ENCODE measurements at regions not wholly inside any gene's neighbourhood (a gene's known extent, or its start where the extent isn't known, plus 50 kb on each side); places are given as distances from the start of the nearest gene placed in this dataset.

DNA sequence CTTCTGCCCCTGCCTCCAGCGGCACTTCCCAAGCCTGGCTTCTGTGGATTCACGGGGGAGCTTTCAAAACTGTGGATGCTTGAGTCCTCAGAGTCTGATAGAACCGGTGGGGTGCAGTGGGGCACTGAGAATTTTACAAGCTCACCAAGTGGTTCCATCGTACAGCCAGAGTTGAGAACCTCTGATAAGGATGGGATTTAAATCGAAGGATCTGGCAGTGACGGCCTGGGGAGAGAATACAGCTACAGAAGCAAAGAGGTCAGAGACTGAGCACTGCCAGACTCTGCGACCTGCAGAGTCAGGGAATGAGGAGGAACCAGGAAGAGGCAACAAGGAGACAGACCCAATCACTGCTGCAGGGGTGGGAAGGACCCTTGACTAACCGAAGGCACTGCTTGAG is 124.6 kb upstream of the BOD1 start:
- no peaks in the 10 kb centered on the region for H3K9me3 ChIP-seq (ENCODE audit: control extremely low read depth in 1 of 5, control insufficient read depth in 4 of 5, insufficient read depth in 2 of 5, low read depth in 1 of 5, low read length in 4 of 5)
- ChIA-PET CTCF (interaction anchor here (0.6 kb wide), 1 partner anchor 10 kb away, joined by 3 read pairs; no protein-coding TSS in a partner anchor), POLR2A (no interaction called here)
- H3K27ac ChIP-seq (ENCODE audit: insufficient read depth in 1 of 2, low read depth in 1 of 2, low read length in 2 of 2, poor library complexity in 1 of 2, severe bottlenecking in 2 of 2) = no peak overlapping the region
- DNase-seq = no peak
- H3K4me1 ChIP-seq (ENCODE audit: control extremely low read depth in 1 of 4, control insufficient read depth in 4 of 4, insufficient read depth in 4 of 4, low read length in 3 of 4) = peaks cover 0 to 20% (median 12%) of the 10 kb centered on the region in 4 experiments
- WGBS (ENCODE audit: insufficient coverage) = 99% methylated on average over 6 of the region's 8 CpGs
- no peaks in the 10 kb centered on the region for H3K36me3 ChIP-seq (ENCODE audit: control insufficient read depth in 4 of 4, insufficient read depth in 4 of 4, low read length in 3 of 4)
- no peaks in the 10 kb centered on the region for H3K27me3 ChIP-seq (replicated peaks in 2 of 5; ENCODE audit: control insufficient read depth in 4 of 5, insufficient read depth in 5 of 5, low read length in 4 of 5)
- H3K4me3 ChIP-seq (ENCODE audit: control insufficient read depth in 1 of 7, extremely low read depth in 1 of 7, insufficient read depth in 4 of 7, low read depth in 2 of 7, low read length in 6 of 7) = no peak overlapping the region

GRCh38 chr5:173741729-173742431 is 125.4 kb upstream of the BOD1 start:
- no peaks in the 10 kb centered on the region for H3K36me3 ChIP-seq (ENCODE audit: control insufficient read depth in 4 of 4, insufficient read depth in 4 of 4, low read length in 3 of 4)
- no peaks in the 10 kb centered on the region for H3K9me3 ChIP-seq (ENCODE audit: control extremely low read depth in 1 of 5, control insufficient read depth in 4 of 5, insufficient read depth in 2 of 5, low read depth in 1 of 5, low read length in 4 of 5)
- H3K4me3 ChIP-seq (ENCODE audit: control insufficient read depth in 1 of 7, extremely low read depth in 1 of 7, insufficient read depth in 4 of 7, low read depth in 2 of 7, low read length in 6 of 7) = no peak overlapping the region
- no peak overlapping the region for H3K27ac ChIP-seq (ENCODE audit: insufficient read depth in 1 of 2, low read depth in 1 of 2, low read length in 2 of 2, poor library complexity in 1 of 2, severe bottlenecking in 2 of 2)
- ChIA-PET POLR2A (interaction anchor here (0.6 kb wide), 1 partner anchor 64 kb away, joined by 3 read pairs; no protein-coding TSS in a partner anchor), CTCF (no interaction called here)
- no peaks in the 10 kb centered on the region for H3K27me3 ChIP-seq (replicated peaks in 2 of 5; ENCODE audit: control insufficient read depth in 4 of 5, insufficient read depth in 5 of 5, low read length in 4 of 5)
- WGBS (ENCODE audit: insufficient coverage) = 98% methylated on average over 5 of the region's 5 CpGs
- no peak for DNase-seq
- H3K4me1 ChIP-seq (ENCODE audit: control extremely low read depth in 1 of 4, control insufficient read depth in 4 of 4, insufficient read depth in 4 of 4, low read length in 3 of 4) = peaks cover 0 to 19% (median 12%) of the 10 kb centered on the region in 4 experiments

GRCh38 chr5:173742432-173742816 is 126.0 kb upstream of the BOD1 start:
- ChIA-PET POLR2A (interaction anchor here (0.6 kb wide), 1 partner anchor 64 kb away, joined by 3 read pairs; no protein-coding TSS in a partner anchor), CTCF (no interaction called here)
- no peaks in the 10 kb centered on the region for H3K36me3 ChIP-seq (ENCODE audit: control insufficient read depth in 4 of 4, insufficient read depth in 4 of 4, low read length in 3 of 4)
- no peak overlapping the region for H3K27ac ChIP-seq (ENCODE audit: insufficient read depth in 1 of 2, low read depth in 1 of 2, low read length in 2 of 2, poor library complexity in 1 of 2, severe bottlenecking in 2 of 2)
- H3K9me3 ChIP-seq (ENCODE audit: control extremely low read depth in 1 of 5, control insufficient read depth in 4 of 5, insufficient read depth in 2 of 5, low read depth in 1 of 5, low read length in 4 of 5) = no peaks in the 10 kb centered on the region
- H3K4me1 ChIP-seq (ENCODE audit: control extremely low read depth in 1 of 4, control insufficient read depth in 4 of 4, insufficient read depth in 4 of 4, low read length in 3 of 4) = peaks cover 0 to 16% (median 8%) of the 10 kb centered on the region in 4 experiments
- WGBS (ENCODE audit: insufficient coverage) = 100% methylated on average over 1 of the region's 3 CpGs
- no peaks in the 10 kb centered on the region for H3K27me3 ChIP-seq (replicated peaks in 2 of 5; ENCODE audit: control insufficient read depth in 4 of 5, insufficient read depth in 5 of 5, low read length in 4 of 5)
- no peak overlapping the region for H3K4me3 ChIP-seq (ENCODE audit: control insufficient read depth in 1 of 7, extremely low read depth in 1 of 7, insufficient read depth in 4 of 7, low read depth in 2 of 7, low read length in 6 of 7)
- no peak for DNase-seq

DNA sequence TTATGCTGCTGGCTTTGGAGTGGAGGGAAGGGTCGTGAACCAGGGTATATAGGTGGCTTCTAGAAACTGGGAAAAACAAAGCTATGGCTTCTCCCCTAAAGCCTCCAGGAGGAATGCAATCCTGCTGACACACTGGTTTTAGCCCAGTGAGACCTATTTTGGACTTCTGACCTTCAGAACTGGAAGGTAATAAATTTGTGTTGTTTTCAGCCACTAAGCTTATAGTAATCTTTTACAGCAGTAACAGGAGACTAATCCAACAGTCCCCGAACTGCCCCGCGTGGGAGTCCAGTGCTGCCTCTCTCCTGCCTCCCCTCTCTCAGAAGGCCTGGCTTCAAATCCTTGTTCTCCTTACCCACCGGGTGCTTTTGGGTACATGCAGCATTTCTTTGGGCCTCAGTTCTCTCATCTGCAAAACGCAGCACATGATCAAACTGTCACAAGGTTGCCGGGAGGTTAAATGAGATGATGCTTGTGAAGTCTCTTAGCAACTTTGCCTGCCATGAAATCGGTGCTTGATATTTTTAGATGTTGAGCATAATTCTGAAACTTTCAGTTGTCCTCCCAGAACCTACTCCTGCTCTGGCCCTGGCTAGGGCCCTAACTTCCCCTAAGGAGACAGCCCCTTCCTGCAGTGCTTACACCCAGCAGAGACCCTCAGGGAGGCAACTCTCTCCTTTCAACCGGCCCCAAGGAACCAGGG is 127.3 kb upstream of the BOD1 start:
- DNase-seq = no peak
- WGBS (ENCODE audit: insufficient coverage) = 100% methylated on average over 6 of the region's 9 CpGs
- POLR2A ChIA-PET = no interaction called here
- H3K4me3 ChIP-seq (ENCODE audit: control insufficient read depth in 1 of 7, extremely low read depth in 1 of 7, insufficient read depth in 4 of 7, low read depth in 2 of 7, low read length in 6 of 7) = no peak overlapping the region
- H3K9me3 ChIP-seq (ENCODE audit: control extremely low read depth in 1 of 5, control insufficient read depth in 4 of 5, insufficient read depth in 2 of 5, low read depth in 1 of 5, low read length in 4 of 5) = no peaks in the 10 kb centered on the region
- peaks cover 0 to 16% (median 8%) of the 10 kb centered on the region in 4 experiments for H3K4me1 ChIP-seq (ENCODE audit: control extremely low read depth in 1 of 4, control insufficient read depth in 4 of 4, insufficient read depth in 4 of 4, low read length in 3 of 4)
- H3K27me3 ChIP-seq (replicated peaks in 2 of 5; ENCODE audit: control insufficient read depth in 4 of 5, insufficient read depth in 5 of 5, low read length in 4 of 5) = no peaks in the 10 kb centered on the region
- H3K27ac ChIP-seq (ENCODE audit: insufficient read depth in 1 of 2, low read depth in 1 of 2, low read length in 2 of 2, poor library complexity in 1 of 2, severe bottlenecking in 2 of 2) = no peak overlapping the region
- H3K36me3 ChIP-seq (ENCODE audit: control insufficient read depth in 4 of 4, insufficient read depth in 4 of 4, low read length in 3 of 4) = no peaks in the 10 kb centered on the region
- CTCF ChIA-PET = no interaction called here

DNA sequence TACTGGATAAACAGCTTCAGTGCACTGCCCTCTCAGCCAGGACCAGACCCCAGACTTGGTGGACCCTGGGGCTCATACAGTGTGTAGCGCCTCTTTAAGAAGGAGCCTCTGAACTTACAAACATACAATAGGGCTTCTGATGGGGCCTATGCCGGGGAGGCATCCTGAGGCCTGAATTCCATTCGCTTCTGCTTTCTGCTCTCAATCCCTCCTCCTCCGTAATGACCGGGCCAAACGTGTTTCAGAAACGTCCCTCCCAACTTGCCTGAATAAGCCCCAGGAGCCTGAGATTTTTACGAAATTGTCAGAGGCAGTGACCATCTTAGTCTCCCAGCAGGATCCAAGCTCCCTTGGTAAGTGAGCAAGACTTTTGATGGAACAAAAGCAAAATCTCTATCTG is 128.1 kb upstream of the BOD1 start:
- DNase-seq = no peak
- 84% methylated on average over 5 of the region's 8 CpGs for WGBS (ENCODE audit: insufficient coverage)
- ChIA-PET POLR2A (no interaction called here), CTCF (interaction anchor here (1.0 kb wide), 1 partner anchor 13 kb away, joined by 3 read pairs; no protein-coding TSS in a partner anchor)
- no peaks in the 10 kb centered on the region for H3K36me3 ChIP-seq (ENCODE audit: control insufficient read depth in 4 of 4, insufficient read depth in 4 of 4, low read length in 3 of 4)
- no peaks in the 10 kb centered on the region for H3K9me3 ChIP-seq (ENCODE audit: control extremely low read depth in 1 of 5, control insufficient read depth in 4 of 5, insufficient read depth in 2 of 5, low read depth in 1 of 5, low read length in 4 of 5)
- no peak overlapping the region for H3K4me3 ChIP-seq (ENCODE audit: control insufficient read depth in 1 of 7, extremely low read depth in 1 of 7, insufficient read depth in 4 of 7, low read depth in 2 of 7, low read length in 6 of 7)
- no peak overlapping the region for H3K27ac ChIP-seq (ENCODE audit: insufficient read depth in 1 of 2, low read depth in 1 of 2, low read length in 2 of 2, poor library complexity in 1 of 2, severe bottlenecking in 2 of 2)
- H3K4me1 ChIP-seq (ENCODE audit: control extremely low read depth in 1 of 4, control insufficient read depth in 4 of 4, insufficient read depth in 4 of 4, low read length in 3 of 4) = peaks cover 0 to 16% (median 8%) of the 10 kb centered on the region in 4 experiments
- no peaks in the 10 kb centered on the region for H3K27me3 ChIP-seq (replicated peaks in 2 of 5; ENCODE audit: control insufficient read depth in 4 of 5, insufficient read depth in 5 of 5, low read length in 4 of 5)

GRCh38 chr5:173745123-173745522 is 128.7 kb upstream of the BOD1 start:
- POLR2A ChIA-PET = no interaction called here
- Histone ChIP-seq H3K27ac (ENCODE audit: insufficient read depth in 1 of 2, low read depth in 1 of 2, low read length in 2 of 2, poor library complexity in 1 of 2, severe bottlenecking in 2 of 2) (no peak overlapping the region), H3K4me1 (ENCODE audit: control extremely low read depth in 1 of 4, control insufficient read depth in 4 of 4, insufficient read depth in 4 of 4, low read length in 3 of 4) (peaks cover 0 to 16% (median 8%) of the 10 kb centered on the region in 4 experiments), H3K4me3 (ENCODE audit: control insufficient read depth in 1 of 7, extremely low read depth in 1 of 7, insufficient read depth in 4 of 7, low read depth in 2 of 7, low read length in 6 of 7) (no peak overlapping the region), H3K36me3 (ENCODE audit: control insufficient read depth in 4 of 4, insufficient read depth in 4 of 4, low read length in 3 of 4) (no peaks in the 10 kb centered on the region), H3K9me3 (ENCODE audit: control extremely low read depth in 1 of 5, control insufficient read depth in 4 of 5, insufficient read depth in 2 of 5, low read depth in 1 of 5, low read length in 4 of 5) (no peaks in the 10 kb centered on the region), H3K27me3 (replicated peaks in 2 of 5; ENCODE audit: control insufficient read depth in 4 of 5, insufficient read depth in 5 of 5, low read length in 4 of 5) (no peaks in the 10 kb centered on the region)
- DNase-seq = peak in 2 of 3 donors; percentile 58 to 69
- WGBS (ENCODE audit: insufficient coverage) = 28% methylated on average over 3 of the region's 4 CpGs
- CTCF ChIA-PET = interaction anchor here (1.0 kb wide), 1 partner anchor 12 kb away, joined by 3 read pairs; no protein-coding TSS in a partner anchor

DNA sequence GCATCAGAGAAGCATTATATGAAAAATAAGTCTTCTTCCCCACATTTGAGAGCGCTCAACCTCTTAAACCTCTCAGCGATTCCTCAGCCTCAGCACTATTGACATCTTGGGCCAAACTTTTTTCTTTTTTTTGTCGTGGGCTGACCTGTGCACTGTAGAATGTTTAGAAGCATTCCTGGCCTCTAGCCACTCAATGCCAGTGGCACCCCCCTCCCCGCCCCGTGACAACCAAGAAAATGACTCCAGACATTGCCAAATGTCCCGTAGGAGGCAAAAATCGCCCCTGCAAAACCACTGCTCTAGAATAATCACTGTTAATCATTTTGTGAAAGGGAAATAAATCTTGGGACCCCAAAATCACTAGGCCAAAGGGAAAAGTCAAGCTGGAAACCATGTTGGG is 129.1 kb upstream of the BOD1 start:
- WGBS (ENCODE audit: insufficient coverage) = 92% methylated on average over 7 of the region's 7 CpGs
- POLR2A ChIA-PET = no interaction called here
- Histone ChIP-seq H3K27me3 (replicated peaks in 2 of 5; ENCODE audit: control insufficient read depth in 4 of 5, insufficient read depth in 5 of 5, low read length in 4 of 5) (no peaks in the 10 kb centered on the region), H3K4me3 (ENCODE audit: control insufficient read depth in 1 of 7, extremely low read depth in 1 of 7, insufficient read depth in 4 of 7, low read depth in 2 of 7, low read length in 6 of 7) (no peak overlapping the region), H3K4me1 (ENCODE audit: control extremely low read depth in 1 of 4, control insufficient read depth in 4 of 4, insufficient read depth in 4 of 4, low read length in 3 of 4) (peaks cover 0 to 16% (median 8%) of the 10 kb centered on the region in 4 experiments), H3K27ac (ENCODE audit: insufficient read depth in 1 of 2, low read depth in 1 of 2, low read length in 2 of 2, poor library complexity in 1 of 2, severe bottlenecking in 2 of 2) (no peak overlapping the region), H3K36me3 (ENCODE audit: control insufficient read depth in 4 of 4, insufficient read depth in 4 of 4, low read length in 3 of 4) (no peaks in the 10 kb centered on the region), H3K9me3 (ENCODE audit: control extremely low read depth in 1 of 5, control insufficient read depth in 4 of 5, insufficient read depth in 2 of 5, low read depth in 1 of 5, low read length in 4 of 5) (no peaks in the 10 kb centered on the region)
- no peak for DNase-seq
- CTCF ChIA-PET = no interaction called here

Data from common myeloid progenitor, CD34-positive (primary cell).